ENCODE measurements at regions not wholly inside any gene's neighbourhood (a gene's known extent, or its start where the extent isn't known, plus 50 kb on each side); places are given as distances from the start of the nearest gene placed in this dataset.

DNA sequence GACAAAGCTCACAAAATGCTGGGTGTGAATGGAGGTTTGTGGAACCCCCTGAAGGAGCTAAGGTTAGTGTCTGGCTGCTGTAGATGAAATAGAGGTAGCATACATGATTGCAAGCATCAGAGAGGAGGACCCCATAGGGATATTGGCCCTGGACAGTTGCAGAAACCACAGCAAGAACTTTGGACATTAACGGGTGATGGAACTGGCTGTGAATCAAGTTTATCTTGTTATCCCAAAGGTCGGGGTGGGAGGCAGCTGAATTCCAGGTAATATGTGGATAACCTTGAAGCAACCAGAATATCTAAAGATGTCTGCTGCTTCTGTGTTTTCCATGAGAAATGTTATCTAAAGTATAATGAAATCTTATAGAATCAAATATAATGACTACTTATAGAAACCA, 447.7 kb downstream of the ZSWIM6 start:
- no peak overlapping the region for H3K4me3 ChIP-seq (ENCODE audit: low read depth, low read length)
- DNase-seq (ENCODE audit: low read depth), result no peak
- TF ChIP-seq, protein P1, sequence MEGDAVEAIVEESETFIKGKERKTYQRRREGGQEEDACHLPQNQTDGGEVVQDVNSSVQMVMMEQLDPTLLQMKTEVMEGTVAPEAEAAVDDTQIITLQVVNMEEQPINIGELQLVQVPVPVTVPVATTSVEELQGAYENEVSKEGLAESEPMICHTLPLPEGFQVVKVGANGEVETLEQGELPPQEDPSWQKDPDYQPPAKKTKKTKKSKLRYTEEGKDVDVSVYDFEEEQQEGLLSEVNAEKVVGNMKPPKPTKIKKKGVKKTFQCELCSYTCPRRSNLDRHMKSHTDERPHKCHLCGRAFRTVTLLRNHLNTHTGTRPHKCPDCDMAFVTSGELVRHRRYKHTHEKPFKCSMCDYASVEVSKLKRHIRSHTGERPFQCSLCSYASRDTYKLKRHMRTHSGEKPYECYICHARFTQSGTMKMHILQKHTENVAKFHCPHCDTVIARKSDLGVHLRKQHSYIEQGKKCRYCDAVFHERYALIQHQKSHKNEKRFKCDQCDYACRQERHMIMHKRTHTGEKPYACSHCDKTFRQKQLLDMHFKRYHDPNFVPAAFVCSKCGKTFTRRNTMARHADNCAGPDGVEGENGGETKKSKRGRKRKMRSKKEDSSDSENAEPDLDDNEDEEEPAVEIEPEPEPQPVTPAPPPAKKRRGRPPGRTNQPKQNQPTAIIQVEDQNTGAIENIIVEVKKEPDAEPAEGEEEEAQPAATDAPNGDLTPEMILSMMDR (IDR thresholded peaks at IDR 0.05; ENCODE audit: insufficient read depth, low read length), result no peak

DNA sequence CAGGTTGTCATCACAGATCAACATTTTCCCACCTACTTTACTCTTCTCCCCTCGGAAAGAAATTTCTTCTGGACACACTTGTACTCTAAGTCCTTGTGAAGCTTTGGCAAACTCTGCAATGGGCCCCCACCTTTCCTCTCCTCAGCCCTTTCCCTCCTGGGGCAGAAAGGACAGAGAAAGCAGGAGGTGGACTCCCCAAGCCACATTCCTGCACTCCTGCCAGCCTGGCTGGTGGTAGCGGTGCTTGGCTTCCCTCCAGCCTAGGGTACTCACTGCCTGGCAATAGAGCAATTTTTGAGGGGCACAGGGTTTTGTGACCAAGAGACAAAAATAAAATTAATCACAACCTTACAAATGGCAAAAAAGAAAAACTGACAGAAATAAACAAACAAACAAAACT, 451.4 kb downstream of the ZSWIM6 start:
- H3K4me3 ChIP-seq (ENCODE audit: low read depth, low read length), result no peak overlapping the region
- DNase-seq (ENCODE audit: low read depth), result no peak
- TF ChIP-seq, protein P1 (IDR thresholded peaks at IDR 0.05; ENCODE audit: insufficient read depth, low read length), result no peak

DNA sequence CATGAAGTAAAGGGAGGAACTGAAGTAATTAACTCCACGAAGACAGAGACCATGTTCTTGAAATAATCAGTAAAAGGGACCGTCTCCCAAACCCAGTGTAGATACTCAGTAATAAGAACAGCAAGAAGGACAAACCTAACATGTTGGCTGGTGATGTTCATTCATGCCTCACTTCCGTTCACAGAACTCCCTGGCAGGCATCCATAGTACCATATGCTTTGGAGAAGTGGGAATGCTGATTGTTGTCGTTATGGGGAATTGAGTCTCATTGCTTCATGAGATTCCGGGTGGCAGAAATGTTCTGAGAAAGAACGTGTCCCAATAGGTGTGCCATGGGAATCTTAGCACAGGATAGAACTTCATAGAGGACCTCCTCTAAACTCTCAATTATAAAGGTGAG, 452.3 kb downstream of the ZSWIM6 start:
- DNase-seq (ENCODE audit: low read depth), result no peak
- TF ChIP-seq, protein P1 (IDR thresholded peaks at IDR 0.05; ENCODE audit: insufficient read depth, low read length), result no peak
- H3K4me3 ChIP-seq (ENCODE audit: low read depth, low read length), result no peak overlapping the region

DNA sequence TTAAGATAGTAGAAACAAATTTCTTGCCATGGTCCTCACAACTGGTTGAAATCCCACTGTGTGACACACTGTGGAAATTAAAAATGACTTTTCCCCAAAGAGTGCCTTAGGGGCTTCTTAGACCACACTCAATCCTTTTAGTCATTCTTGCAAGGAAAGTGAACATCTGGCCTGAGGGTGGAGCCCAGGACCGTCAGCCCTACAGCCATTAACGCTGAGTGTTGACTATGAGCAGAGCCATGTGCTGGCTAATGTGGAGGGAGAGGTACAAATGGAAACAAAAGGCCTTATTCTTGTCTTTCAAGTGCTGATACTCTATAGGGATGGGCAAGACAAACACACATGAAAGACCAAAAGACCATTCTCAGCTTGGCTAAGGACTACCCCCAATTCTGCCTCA, 456.5 kb downstream of the ZSWIM6 start:
- TF ChIP-seq, protein P1 (IDR thresholded peaks at IDR 0.05; ENCODE audit: insufficient read depth, low read length), result no peak
- no peak overlapping the region for H3K4me3 ChIP-seq (ENCODE audit: low read depth, low read length)
- no peak for DNase-seq (ENCODE audit: low read depth)

DNA sequence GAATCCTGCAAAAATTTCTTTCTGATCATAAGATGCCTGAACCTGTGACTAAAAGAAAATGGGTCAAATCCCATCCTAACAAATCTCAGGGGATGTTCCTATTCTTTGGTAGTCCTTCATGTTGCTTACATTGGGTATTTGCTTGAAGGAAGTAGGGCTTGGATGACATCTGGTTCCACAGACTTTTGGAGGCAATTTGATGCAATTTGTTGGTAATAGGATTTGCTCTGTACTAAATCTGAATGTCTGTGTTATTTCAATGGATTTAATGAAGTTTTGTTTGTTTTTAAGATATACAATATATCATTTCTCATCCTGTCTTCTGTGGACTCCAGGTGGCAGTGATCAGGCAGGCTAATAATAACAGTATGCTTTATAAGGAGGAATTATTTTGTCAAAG, 457.9 kb downstream of the ZSWIM6 start:
- DNase-seq (ENCODE audit: low read depth), result no peak
- TF ChIP-seq, protein P1 (IDR thresholded peaks at IDR 0.05; ENCODE audit: insufficient read depth, low read length), result no peak
- no peak overlapping the region for H3K4me3 ChIP-seq (ENCODE audit: low read depth, low read length)

DNA sequence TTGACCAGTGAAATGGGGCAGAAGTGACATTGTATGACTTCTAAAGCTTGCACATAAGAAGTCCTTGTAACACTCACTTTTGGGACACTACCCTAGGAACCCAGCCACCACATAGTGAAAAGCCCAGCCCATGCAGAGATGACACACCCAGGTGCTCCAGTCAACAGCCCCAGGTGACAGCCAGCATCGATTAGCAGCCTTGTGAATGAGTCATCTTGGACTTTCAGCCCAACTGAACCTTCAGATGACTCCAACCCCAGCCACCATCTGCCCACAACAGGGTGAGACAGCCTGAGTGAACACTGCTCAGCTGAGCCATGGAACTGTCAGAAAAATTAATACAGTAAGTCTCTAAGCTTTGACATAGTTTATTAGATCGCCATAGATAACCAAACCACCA, 458.6 kb downstream of the ZSWIM6 start:
- no peak overlapping the region for H3K4me3 ChIP-seq (ENCODE audit: low read depth, low read length)
- TF ChIP-seq, protein P1 (IDR thresholded peaks at IDR 0.05; ENCODE audit: insufficient read depth, low read length), result no peak
- DNase-seq (ENCODE audit: low read depth), result no peak

DNA sequence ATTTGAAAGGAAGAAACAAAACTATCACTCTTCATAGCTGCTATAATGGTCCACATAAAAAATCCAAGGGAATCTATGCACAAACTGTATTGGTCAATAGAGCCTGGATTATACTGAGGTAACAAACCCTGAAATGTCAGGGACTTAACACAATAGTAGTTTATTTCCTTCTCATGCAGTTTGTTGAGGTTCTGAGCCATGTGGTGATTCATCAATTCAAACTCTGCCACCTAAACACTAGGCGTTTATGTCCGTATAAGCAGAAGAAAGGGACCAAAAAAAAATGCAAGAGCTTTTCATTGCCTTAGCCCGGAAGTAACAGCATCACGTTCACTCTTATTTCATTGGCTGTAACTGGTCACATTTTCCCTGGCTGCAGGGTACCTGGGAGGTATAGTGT, 464.7 kb downstream of the ZSWIM6 start:
- no peak overlapping the region for H3K4me3 ChIP-seq (ENCODE audit: low read depth, low read length)
- DNase-seq (ENCODE audit: low read depth), result no peak
- TF ChIP-seq, protein P1 (IDR thresholded peaks at IDR 0.05; ENCODE audit: insufficient read depth, low read length), result no peak

Measured in fibroblast of the aortic adventitia (primary cell).